ENCODE measurements at regions not wholly inside any gene's neighbourhood (a gene's known extent, or its start where the extent isn't known, plus 50 kb on each side); places are given as distances from the start of the nearest gene placed in this dataset.

- Mint-ChIP-seq H3K4me3 (no peak overlapping the region), H3K4me1 (peaks cover 12 to 14% of the 10 kb centered on the region in 2 experiments), H3K9me3 (no peaks in the 10 kb centered on the region), H3K36me3 (ENCODE audit: insufficient read depth in 1 of 3, low read depth in 3 of 3) (no peaks in the 10 kb centered on the region), H3K27ac (no peak overlapping the region), H3K27me3 (ENCODE audit: low read depth) (no peaks in the 10 kb centered on the region)
- H3T11ph ChIP-seq (ENCODE audit: low read length): no peak overlapping the region
- H4K20me1 ChIP-seq (ENCODE audit: control insufficient read depth, insufficient read depth, insufficient read length): no peaks in the 10 kb centered on the region
- H3K23ac ChIP-seq (ENCODE audit: insufficient read length, low read depth, low read length): no peak overlapping the region
- no peak overlapping the region for H3K18ac ChIP-seq (ENCODE audit: insufficient read length, low read depth, low read length)
- H3K79me2 ChIP-seq (ENCODE audit: insufficient read depth, low read length): no peaks in the 10 kb centered on the region
- no peak overlapping the region for H2BK12ac ChIP-seq (ENCODE audit: insufficient read length, low read depth, low read length)
- no peak overlapping the region for H2BK20ac ChIP-seq (ENCODE audit: low read depth, low read length, poor library complexity, severe bottlenecking)
- H3K23me2 ChIP-seq (ENCODE audit: insufficient read length, low read depth, low read length, poor library complexity, severe bottlenecking): no peaks in the 10 kb centered on the region
- H3K14ac ChIP-seq (ENCODE audit: insufficient read depth, low read length): no peak overlapping the region
- no peak overlapping the region for H2AK5ac ChIP-seq (ENCODE audit: insufficient read length, low read length)
- TF ChIP-seq, protein P1, sequence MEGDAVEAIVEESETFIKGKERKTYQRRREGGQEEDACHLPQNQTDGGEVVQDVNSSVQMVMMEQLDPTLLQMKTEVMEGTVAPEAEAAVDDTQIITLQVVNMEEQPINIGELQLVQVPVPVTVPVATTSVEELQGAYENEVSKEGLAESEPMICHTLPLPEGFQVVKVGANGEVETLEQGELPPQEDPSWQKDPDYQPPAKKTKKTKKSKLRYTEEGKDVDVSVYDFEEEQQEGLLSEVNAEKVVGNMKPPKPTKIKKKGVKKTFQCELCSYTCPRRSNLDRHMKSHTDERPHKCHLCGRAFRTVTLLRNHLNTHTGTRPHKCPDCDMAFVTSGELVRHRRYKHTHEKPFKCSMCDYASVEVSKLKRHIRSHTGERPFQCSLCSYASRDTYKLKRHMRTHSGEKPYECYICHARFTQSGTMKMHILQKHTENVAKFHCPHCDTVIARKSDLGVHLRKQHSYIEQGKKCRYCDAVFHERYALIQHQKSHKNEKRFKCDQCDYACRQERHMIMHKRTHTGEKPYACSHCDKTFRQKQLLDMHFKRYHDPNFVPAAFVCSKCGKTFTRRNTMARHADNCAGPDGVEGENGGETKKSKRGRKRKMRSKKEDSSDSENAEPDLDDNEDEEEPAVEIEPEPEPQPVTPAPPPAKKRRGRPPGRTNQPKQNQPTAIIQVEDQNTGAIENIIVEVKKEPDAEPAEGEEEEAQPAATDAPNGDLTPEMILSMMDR (conservative IDR thresholded peaks at IDR 0.05): no peak
- no peak overlapping the region for H3K4ac ChIP-seq (ENCODE audit: low read depth, low read length)
- no peaks in the 10 kb centered on the region for H3K4me1 ChIP-seq (ENCODE audit: insufficient read depth, low read length)
- DNase-seq: no peak
- no peak overlapping the region for H2AFZ ChIP-seq (ENCODE audit: low read length)
- H2BK5ac ChIP-seq (ENCODE audit: insufficient read length, low read length): no peak overlapping the region
- no peak overlapping the region for H2BK15ac ChIP-seq (ENCODE audit: low read depth, low read length)
- no peak overlapping the region for H3K4me2 ChIP-seq (ENCODE audit: insufficient read depth, insufficient read length, low read length)
- H4K91ac ChIP-seq (ENCODE audit: insufficient read length, low read depth, low read length): no peak overlapping the region
- H2BK120ac ChIP-seq (ENCODE audit: low read depth, low read length, poor library complexity, severe bottlenecking): no peak overlapping the region
- no peak overlapping the region for H4K8ac ChIP-seq (replicated peaks; ENCODE audit: insufficient read length, low read depth, low read length)
- H3K9ac ChIP-seq (ENCODE audit: extremely low read depth, insufficient read length, low read length): no peak overlapping the region
- no peaks in the 10 kb centered on the region for H3K9me3 ChIP-seq (ENCODE audit: control insufficient read depth, low read depth, low read length)
- H3K56ac ChIP-seq (ENCODE audit: insufficient read length, low read depth, low read length): no peak overlapping the region
- no peak overlapping the region for H3K27ac ChIP-seq (ENCODE audit: insufficient read length, low read depth, low read length)
- no peaks in the 10 kb centered on the region for H3K27me3 ChIP-seq (ENCODE audit: insufficient read depth, low read length)
- H4K5ac ChIP-seq (ENCODE audit: insufficient read length, low read depth, low read length): no peak overlapping the region
- H3K79me1 ChIP-seq (ENCODE audit: insufficient read depth, low read depth, low read length, poor library complexity, severe bottlenecking): no peaks in the 10 kb centered on the region
- WGBS (ENCODE audit: extremely low coverage, insufficient read length, low lambda C conversion rate): no CpG with 5 or more reads among the region's 2 CpGs
These were observed 52.1 kb upstream of the DCD start for GRCh38 chr12:54700301-54700700.

Measured in H9 (cell line).